CD4-positive, alpha-beta T cell treated with Interleukin-17A for 1 hour (primary cell): ENCODE measurements at regions not wholly inside any gene's neighbourhood (a gene's known extent, or its start where the extent isn't known, plus 50 kb on each side); places are given as distances from the start of the nearest gene placed in this dataset.
"Not testable (repeated sequence)": the region's sequence is repeated elsewhere in the genome, so short reads cannot be mapped to it uniquely, and the experiment has no call there.

ENCODE experiments used
- DNase-seq: peaks from one replicate; pipeline ENCODE4 v3.0.0-alpha.2; 2020

- no peak for DNase-seq
Measured at GRCh38 chrX:63581906-63582305, 203.1 kb downstream of the ARHGEF9 start.

- DNase-seq: no peak
Measured at GRCh38 chrX:63581398-63581797, 203.6 kb downstream of the ARHGEF9 start.

GRCh38 chrX:63576533-63576932, 208.5 kb downstream of the ARHGEF9 start:
- no peak for DNase-seq

- DNase-seq: not testable (repeated sequence)
Measured at GRCh38 chrX:63575700-63576099, 209.3 kb downstream of the ARHGEF9 start.

- DNase-seq: no peak
Measured at GRCh38 chrX:63566856-63567255, 215.7 kb upstream of the SPIN4 start.

GRCh38 chrX:63561425-63561824, 210.3 kb upstream of the SPIN4 start:
- DNase-seq: no peak

- DNase-seq: peak; percentile 66
Measured at GRCh38 chrX:63560601-63561218, 209.6 kb upstream of the SPIN4 start.

GRCh38 chrX:63551856-63552255, 200.7 kb upstream of the SPIN4 start:
- no peak for DNase-seq

- no peak for DNase-seq
Measured at GRCh38 chrX:63530654-63531053, 179.5 kb upstream of the SPIN4 start.

- DNase-seq: no peak
Measured at GRCh38 chrX:63529961-63530360, 178.8 kb upstream of the SPIN4 start.

GRCh38 chrX:63526863-63527262, 175.7 kb upstream of the SPIN4 start:
- DNase-seq: peak; percentile 5

GRCh38 chrX:63525491-63525890, 174.4 kb upstream of the SPIN4 start:
- DNase-seq: no peak

GRCh38 chrX:63519368-63519767, 168.2 kb upstream of the SPIN4 start:
- DNase-seq: peak; percentile 2

GRCh38 chrX:63514569-63515080, 163.5 kb upstream of the SPIN4 start:
- DNase-seq: no peak

GRCh38 chrX:63513825-63514568, 162.9 kb upstream of the SPIN4 start:
- no peak for DNase-seq

GRCh38 chrX:63511361-63511760, 160.2 kb upstream of the SPIN4 start:
- no peak for DNase-seq

- DNase-seq: no peak
Measured at GRCh38 chrX:63508668-63509067, 157.5 kb upstream of the SPIN4 start.

- DNase-seq: peak; percentile 16
Measured at GRCh38 chrX:63506320-63506719, 155.2 kb upstream of the SPIN4 start.

GRCh38 chrX:63503541-63503940, 152.4 kb upstream of the SPIN4 start:
- DNase-seq: no peak

- DNase-seq: no peak
Measured at GRCh38 chrX:63488546-63489373, 137.6 kb upstream of the SPIN4 start.

- DNase-seq: no peak
Measured at GRCh38 chrX:63475200-63475599, 124.1 kb upstream of the SPIN4 start.

GRCh38 chrX:63471004-63471403, 119.9 kb upstream of the SPIN4 start:
- DNase-seq: no peak

GRCh38 chrX:63470506-63470905, 119.4 kb upstream of the SPIN4 start:
- DNase-seq: no peak

- no peak for DNase-seq
Measured at GRCh38 chrX:63466690-63467089, 115.6 kb upstream of the SPIN4 start.
